SU-DHL-6 (cell line): ENCODE measurements at regions not wholly inside any gene's neighbourhood (a gene's known extent, or its start where the extent isn't known, plus 50 kb on each side); places are given as distances from the start of the nearest gene placed in this dataset.

Source experiments
- EZH2phosphoT487 ChIP-seq: fragments of 200-600 bp; sonication (generic), shearing (Covaris generic); conservative IDR thresholded peaks from 2 replicates; pipeline ENCODE4 v1.6.1; 2018; ENCODE audit warnings: mild to moderate bottlenecking, antibody characterized with exemption, low read length, moderate library complexity, mixed read lengths
- TF ChIP-seq, protein P1 (sequence below): fragments of 200-600 bp; sonication (generic); IDR thresholded peaks from one replicate; pipeline ENCODE4 v1.5.1; 2017; ENCODE audit warnings: antibody characterized with exemption, mild to moderate bottlenecking, low read length, moderate library complexity; ENCODE audit not compliant: insufficient read depth, poor library complexity, severe bottlenecking

- TF ChIP-seq, protein P1, sequence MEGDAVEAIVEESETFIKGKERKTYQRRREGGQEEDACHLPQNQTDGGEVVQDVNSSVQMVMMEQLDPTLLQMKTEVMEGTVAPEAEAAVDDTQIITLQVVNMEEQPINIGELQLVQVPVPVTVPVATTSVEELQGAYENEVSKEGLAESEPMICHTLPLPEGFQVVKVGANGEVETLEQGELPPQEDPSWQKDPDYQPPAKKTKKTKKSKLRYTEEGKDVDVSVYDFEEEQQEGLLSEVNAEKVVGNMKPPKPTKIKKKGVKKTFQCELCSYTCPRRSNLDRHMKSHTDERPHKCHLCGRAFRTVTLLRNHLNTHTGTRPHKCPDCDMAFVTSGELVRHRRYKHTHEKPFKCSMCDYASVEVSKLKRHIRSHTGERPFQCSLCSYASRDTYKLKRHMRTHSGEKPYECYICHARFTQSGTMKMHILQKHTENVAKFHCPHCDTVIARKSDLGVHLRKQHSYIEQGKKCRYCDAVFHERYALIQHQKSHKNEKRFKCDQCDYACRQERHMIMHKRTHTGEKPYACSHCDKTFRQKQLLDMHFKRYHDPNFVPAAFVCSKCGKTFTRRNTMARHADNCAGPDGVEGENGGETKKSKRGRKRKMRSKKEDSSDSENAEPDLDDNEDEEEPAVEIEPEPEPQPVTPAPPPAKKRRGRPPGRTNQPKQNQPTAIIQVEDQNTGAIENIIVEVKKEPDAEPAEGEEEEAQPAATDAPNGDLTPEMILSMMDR = no peak
- TF ChIP-seq EZH2phosphoT487 = no peak
These were observed 364.3 kb upstream of the ANKRD30A start for GRCh38 chr10:36761121-36761520.
